ENCODE measurements at regions not wholly inside any gene's neighbourhood (a gene's known extent, or its start where the extent isn't known, plus 50 kb on each side); places are given as distances from the start of the nearest gene placed in this dataset.
"Not testable (repeated sequence)": the region's sequence is repeated elsewhere in the genome, so short reads cannot be mapped to it uniquely, and the experiment has no call there.

DNA sequence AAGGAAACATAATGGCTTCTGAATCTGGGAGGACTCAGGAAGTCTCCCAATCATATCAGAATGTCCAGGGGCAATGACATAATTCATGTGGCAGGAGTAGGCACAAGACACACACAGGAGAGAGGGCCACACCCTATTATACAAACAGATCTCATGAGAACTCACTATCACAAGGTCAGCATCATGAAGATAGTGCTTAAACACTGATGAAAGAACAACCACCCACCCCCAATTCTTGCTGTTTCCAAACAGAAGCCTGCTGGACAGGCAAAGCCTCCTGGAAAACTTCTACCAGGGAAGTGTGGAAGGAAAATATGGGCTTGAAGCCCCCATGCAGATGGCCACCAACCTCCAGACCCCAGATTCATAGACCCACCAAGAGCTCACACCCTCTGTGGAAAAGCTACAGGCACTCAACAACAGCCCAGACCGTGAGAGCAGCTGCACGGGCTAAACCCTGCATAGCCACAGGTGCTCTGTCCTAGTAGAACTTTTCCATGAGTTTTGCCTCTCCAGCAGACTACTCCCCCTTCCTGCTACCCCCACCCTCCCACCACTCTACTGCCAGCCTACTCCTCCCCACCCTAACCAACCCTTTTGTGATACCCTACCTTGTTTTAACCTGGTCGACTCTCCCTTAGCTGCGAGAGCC, 287.1 kb downstream of the POTED start:
- TF ChIP-seq, protein P1, sequence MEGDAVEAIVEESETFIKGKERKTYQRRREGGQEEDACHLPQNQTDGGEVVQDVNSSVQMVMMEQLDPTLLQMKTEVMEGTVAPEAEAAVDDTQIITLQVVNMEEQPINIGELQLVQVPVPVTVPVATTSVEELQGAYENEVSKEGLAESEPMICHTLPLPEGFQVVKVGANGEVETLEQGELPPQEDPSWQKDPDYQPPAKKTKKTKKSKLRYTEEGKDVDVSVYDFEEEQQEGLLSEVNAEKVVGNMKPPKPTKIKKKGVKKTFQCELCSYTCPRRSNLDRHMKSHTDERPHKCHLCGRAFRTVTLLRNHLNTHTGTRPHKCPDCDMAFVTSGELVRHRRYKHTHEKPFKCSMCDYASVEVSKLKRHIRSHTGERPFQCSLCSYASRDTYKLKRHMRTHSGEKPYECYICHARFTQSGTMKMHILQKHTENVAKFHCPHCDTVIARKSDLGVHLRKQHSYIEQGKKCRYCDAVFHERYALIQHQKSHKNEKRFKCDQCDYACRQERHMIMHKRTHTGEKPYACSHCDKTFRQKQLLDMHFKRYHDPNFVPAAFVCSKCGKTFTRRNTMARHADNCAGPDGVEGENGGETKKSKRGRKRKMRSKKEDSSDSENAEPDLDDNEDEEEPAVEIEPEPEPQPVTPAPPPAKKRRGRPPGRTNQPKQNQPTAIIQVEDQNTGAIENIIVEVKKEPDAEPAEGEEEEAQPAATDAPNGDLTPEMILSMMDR (IDR thresholded peaks at IDR 0.05) = not testable (repeated sequence)
- not testable (repeated sequence) for TF ChIP-seq POLR2A, POLR2AphosphoS5 (IDR thresholded peaks at IDR 0.05)

All from breast epithelium (tissue), 3 donors.